SW480 (cell line): ENCODE measurements at regions not wholly inside any gene's neighbourhood (a gene's known extent, or its start where the extent isn't known, plus 50 kb on each side); places are given as distances from the start of the nearest gene placed in this dataset.
"Not testable (repeated sequence)": the region's sequence is repeated elsewhere in the genome, so short reads cannot be mapped to it uniquely, and the experiment has no call there.

ENCODE experiments used
- DNase-seq: peaks from one replicate; pipeline ENCODE4 v3.0.0-alpha.2; 2016; ENCODE audit warnings: low spot score

DNA sequence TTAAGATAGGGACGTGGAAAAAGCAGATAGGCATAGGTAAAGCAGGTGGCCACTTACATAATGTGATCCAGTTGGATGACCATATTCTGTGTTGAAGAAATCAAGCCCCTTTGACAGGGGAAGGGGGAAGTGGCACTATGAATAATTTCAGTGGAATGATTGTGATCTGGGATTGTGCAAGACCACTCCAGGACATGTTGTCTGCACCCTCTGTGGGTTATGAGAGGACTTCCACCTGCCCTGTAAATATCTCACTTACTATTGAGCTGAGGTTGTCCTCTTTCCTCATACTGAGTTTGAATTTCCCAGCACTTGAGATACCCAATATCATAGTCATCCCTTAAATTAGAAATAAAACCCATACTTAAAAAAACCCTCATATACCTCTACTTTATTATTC is 220.7 kb downstream of the IRS1 start:
- no peak for DNase-seq

DNA sequence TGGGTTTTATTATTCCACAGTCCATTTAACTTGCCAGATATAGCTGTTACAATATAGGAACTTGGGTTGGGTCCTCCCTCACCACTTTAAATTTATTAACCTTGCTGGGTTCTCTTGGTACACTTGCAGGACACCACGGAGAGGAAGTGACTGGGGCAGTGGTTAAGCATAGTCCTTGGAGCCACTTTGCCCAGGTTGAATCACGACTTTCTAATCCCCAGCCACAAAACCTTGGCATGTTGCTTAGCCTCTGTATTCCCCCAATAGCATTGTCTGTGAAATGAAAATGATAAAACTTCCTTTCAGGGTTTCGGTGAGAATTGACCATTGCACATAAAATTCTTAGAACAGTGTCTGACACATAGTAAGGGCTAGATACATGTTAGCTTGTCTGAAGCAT is 221.2 kb downstream of the IRS1 start:
- no peak for DNase-seq

GRCh38 chr2:226575928-226576327 is 223.7 kb downstream of the IRS1 start:
- DNase-seq, result no peak

DNA sequence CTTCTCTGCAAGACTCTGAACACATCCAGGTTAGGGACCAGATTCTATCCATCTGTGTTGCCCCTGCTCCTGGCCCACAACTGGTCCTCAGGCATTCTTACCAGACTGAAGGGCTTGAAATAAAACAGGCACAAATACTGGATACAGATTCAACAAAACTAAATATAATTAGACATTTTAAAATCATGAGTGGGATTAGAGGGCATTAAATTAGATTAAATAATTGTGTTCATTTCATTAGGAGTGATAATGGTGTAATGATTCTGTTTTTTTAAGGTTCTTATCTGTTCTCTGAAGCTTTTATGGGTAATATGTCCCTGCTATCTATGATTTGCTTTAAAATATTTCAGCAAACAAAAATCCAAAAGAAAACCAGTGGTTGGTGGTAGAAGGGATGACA is 226.5 kb downstream of the IRS1 start:
- DNase-seq, result no peak

DNA sequence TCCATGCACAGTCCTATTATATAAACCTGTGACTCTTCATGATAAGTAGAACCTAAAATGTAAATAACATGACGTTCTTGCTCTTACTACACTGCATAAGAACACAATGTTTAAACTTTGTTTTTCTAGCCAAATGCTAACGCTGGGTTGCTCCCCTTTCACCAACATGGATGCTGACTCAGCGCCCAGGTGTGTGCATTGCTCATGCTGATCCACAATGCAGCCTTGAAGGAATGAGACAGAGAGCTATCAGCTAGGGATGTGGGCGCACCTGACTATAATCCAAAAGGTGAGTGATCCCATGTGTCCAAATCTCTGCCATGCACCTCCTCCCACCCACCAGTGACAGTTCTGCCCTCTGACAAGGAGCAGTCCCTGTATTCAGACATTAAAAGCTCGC is 235.0 kb downstream of the IRS1 start:
- DNase-seq, result no peak

DNA sequence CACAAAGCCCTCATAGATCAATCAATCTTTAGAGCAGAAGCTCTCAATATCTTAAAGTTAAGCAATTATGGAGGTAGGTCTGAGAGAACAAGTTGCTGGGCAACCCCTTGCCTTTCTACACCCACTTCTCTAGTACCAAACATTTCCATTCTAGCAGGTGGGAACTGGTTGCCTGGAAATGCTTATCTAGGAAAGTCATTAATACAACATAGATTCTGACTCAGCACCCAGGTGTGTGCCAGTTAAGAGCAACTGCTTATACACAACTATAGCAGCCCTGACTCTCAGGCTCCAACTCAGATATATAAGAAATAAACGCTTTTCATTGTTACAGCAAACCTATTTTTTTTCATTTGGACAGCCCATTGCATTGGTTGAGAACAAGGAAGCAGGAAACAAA is 237.7 kb downstream of the IRS1 start:
- no peak for DNase-seq

DNA sequence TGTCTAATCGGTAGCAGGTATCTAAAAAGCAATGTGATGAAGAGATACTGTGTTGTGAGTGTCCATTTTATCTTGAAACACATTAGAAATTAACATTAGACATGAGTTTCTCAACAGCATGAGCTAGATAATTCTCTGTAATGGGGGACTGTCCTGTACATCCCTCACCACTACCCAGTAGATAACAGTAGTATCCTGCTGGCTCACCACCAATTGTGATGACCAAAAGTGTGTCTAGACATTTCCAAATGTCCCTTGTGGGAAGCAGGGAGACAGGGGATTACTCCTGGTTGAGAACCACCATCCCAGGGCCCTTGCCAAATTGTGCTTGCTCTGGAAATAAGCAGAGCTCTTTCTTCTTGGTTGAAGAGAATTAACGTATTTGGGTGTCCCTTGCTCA is 239.3 kb downstream of the IRS1 start:
- no peak for DNase-seq

DNA sequence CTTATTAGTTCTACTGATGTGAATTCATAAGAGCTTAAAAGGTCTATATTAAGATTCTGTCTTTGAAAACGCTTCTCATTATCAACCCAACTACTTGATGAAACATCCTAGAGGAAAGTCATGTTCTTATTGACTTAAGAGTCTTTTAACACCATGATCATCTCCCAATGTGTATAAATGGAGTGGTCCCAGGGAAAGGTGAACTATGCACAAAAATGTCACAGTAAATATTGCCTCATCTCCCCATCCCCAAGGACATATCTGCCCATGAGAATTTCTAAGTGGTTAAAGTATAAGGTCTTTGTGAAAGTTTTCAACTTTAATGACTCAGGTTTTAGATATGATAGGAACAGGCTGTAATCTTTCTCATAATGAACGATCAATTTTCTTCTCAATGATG is 240.1 kb downstream of the IRS1 start:
- no peak for DNase-seq

- DNase-seq, result no peak
These were observed 241.2 kb downstream of the IRS1 start for GRCh38 chr2:226558418-226558817.

- DNase-seq, result no peak
These were observed 243.6 kb downstream of the IRS1 start for GRCh38 chr2:226556050-226556449.

DNA sequence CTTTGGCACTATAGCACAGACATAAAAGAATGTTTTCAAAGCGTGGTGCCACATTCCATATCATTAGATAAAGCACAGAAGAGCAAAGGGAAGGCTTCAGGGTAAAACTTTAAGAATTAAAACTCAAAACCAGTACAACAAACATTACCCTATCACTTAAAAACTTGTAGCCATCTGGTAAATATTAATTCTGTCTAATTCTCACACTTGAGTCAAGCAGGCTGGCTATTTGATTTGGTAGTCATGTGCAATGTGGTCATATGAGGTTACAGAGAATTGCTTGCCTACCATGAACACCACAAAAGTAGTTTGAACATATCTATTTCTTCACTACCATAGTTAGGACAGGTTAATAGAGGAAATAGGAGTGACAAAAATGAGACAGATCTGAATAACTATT is 244.9 kb downstream of the IRS1 start:
- DNase-seq, result no peak

GRCh38 chr2:226553333-226553732 is 246.3 kb downstream of the IRS1 start:
- DNase-seq, result no peak

- DNase-seq, result no peak
These were observed 246.9 kb downstream of the IRS1 start for GRCh38 chr2:226552571-226553285.

DNA sequence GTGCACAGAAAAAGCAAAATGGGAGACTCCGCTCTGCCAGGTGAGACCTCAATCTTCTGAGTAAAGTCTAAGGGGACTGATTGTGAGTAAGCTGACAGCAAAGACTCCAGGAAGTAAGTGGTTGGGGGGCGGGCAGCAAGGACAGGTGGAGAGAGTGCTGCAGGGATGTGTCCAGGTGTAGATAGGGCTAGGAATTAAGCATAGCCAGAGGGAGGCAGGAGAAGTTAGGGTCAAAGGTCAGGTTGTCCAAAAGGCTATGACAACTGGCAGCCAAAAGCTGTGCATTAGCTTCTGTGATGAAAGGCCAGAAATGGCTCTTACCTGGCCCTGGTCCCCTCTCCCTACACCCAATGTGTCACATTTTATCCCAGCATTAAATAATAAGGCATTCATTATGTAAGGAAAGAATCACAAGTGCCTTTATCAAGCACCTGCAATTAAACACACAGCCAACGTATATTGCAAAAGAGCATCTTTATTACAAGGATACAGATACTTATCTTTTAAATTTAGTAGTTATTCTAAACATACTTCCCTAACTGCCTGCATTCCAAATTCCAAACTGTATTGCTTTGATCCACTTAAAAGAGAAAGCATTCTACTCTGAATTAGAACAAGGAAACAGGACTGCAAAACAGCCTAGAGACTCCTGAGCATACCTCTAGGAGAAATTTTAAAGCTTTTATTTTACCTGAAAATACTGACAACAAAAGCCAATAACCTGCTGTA is 247.9 kb downstream of the IRS1 start:
- peak; percentile 0 for DNase-seq

DNA sequence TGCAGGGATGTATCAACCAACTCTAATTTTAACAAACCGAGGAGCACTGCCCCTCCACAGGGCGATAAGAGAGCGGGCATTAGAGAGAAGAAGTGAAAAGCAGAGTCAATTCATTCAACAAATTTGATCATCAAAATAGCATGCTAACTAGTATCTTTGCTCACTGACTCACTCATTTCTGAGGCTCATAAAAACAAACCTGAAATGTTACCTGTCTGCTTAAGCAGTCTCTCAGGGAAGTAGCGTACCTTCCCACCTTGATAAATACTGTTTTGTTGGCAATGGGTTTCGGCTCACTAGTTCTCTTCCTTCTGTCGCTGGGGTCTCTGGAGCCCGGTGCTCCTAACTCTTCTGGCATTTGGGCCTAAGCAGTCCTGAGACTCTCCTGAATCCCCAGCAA is 248.8 kb downstream of the IRS1 start:
- DNase-seq, result no peak

DNA sequence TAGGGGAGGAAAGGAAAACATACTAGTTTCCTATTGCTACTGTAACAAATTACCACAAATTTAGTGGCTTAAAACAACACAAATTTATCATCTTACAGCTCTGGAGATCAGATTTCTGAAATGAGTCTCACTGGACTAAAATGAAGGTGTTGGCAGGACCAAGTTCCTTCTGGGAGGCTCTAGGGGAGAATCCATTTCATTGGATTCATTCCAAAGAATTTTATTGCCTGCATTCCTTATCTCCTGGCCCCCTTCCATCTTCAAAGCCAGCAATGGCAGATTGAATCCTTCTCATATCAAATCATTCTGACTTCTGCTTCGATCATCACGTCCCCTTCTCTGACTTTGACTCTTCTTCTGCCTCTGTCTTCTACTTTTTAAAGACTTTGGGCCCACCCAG is 250.9 kb downstream of the IRS1 start:
- DNase-seq, result no peak

DNA sequence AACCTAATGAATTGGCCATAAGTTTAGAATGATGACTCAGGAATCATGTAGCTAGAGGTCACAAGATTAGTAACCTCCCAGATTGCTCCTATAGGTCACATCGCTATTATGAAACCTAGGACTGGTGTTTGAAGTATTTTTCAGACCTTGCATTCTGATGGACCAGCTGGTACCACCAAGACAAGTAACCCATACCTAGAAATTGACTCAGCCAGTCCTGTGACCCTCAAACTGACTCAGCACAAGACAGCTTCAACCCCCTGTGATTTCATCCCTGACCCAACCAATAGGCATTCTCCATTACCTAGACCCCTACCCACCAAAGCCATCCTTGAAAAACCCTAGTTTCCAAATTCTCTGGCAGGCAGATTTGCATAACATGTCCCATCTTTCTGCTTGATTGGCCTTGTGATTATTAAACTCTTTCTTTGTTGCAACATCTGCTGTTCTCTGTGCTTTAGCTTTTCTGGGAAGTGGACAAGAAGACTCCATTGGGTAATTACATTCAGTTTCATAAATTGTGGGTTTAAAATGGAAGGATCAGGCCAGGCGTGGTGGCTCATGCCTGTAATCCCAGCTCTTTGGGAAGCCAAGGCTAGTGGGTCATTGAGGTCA is 254.9 kb downstream of the IRS1 start:
- DNase-seq, result no peak

DNA sequence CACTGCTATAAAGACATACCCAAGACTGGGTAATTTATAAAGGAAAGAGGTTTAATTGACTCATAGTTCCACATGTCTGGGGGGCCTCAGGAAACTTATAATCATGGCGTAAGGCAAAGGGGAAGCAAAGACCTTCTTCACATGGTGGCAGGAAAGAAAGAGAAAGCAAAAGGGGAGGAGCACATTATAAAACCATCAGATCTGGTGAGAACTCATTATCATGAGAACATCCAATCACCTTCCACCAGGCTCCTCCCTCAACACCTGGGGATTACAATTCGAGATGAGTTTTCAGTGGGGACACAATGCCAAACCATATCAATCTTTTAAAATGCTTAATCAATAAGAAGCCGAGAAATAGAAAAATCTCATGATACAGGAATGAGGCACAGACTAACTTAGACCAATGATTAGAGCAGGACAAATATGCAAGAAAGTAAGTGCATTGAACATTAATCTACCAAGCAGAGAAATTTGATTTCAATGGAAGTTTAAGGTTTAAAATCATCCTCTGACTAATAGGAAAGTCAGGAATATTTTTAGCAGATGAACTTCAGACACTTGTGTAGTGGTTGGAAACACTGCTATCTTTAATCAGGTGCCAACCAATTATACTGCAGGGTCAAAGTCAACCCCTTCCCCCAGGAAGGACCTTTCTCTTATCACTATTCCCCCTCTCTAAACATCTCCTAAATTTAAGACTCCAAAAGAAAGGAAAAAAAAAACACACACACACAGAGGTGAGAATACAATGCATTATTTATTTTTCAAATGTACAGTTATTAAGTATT is 259.2 kb downstream of the IRS1 start:
- no peak for DNase-seq

DNA sequence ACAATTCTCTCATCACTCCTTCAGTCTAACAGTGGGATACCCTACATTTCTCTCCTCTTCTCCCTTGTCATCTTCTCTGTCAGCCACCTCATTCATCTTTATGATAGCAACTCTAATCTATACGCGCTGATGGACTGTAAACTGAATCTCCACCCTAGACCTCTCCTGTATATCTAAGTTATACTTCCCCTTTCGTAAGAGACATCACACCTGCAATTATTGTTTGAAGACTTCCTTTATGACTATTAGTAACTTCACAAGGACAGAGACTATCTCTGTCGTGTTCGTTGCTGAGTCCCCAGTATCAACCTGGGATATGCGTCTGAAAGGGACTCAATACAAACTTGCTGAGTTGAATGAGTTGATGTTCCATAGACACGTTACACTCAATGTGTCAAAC is 263.2 kb downstream of the IRS1 start:
- no peak for DNase-seq

DNA sequence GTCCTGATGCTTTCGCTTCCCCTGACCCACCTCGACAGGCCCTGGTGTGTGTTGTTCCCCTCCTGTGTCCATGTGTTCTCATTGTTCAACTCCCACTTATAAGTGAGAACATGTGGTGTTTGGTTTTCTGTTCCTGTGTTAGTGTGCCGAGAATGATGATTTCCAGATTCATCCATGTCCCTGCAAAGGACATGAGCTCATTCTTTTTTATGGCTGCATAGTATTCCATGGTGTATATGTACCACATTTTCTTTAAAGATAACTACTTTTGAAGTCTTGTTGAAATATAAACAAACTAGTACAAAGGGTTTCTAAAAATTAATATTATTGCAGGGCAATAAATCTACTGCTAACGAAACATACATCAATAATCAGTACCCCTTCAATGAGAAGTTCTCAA is 266.6 kb downstream of the IRS1 start:
- not testable (repeated sequence) for DNase-seq

DNA sequence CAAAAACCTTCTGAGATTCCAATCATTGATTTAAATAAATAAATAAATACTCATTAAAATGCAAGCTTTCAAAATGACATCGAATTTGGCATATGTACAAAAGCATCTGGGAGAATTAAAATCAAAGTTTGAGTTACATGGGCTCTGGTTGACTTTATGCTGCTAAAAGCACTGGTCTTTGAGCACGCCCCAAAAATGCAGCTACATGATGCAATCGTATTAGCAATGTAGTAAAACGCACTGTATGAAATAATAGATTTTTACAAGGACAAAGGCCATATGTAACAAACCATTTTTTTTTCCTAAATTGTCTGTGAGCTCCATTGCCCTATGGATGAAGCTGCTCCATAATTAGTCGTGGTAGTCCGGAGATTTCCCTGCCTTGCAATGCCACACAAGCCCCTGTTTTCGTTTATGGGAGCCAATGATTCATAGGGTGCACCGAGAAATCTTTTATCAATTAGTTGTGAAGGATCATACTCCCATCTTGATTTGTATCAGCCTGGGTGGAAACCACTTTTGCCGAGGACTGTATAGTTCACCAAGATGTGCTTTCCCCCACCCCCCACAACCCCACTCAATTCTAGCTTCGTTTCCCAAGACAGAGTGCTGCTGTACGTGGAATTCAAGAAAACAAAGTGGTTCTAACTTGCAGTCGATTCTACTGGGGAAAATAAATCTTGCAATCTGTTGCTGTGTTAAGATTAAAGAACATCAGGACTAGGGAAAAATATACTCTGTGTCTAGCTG is 268.4 kb downstream of the IRS1 start:
- no peak for DNase-seq

- no peak for DNase-seq
These were observed 270.1 kb downstream of the IRS1 start for GRCh38 chr2:226529556-226529955.
